NCI-H2107 treated with DMSO at 0.1 percent for 48 hours (cell line): ENCODE measurements at regions not wholly inside any gene's neighbourhood (a gene's known extent, or its start where the extent isn't known, plus 50 kb on each side); places are given as distances from the start of the nearest gene placed in this dataset.
"Not testable (repeated sequence)": the region's sequence is repeated elsewhere in the genome, so short reads cannot be mapped to it uniquely, and the experiment has no call there.

Experiments
- DNase-seq: peaks from one replicate; lab custom pipeline; 2025; ENCODE audit not compliant: unreplicated experiment; lab: John Stamatoyannopoulos, UW

- peak; percentile 84 for DNase-seq
Observed at GRCh38 chr17:37829592-37830123, 84.8 kb upstream of the HNF1B start.

GRCh38 chr17:37828651-37829124, 83.8 kb upstream of the HNF1B start:
- DNase-seq, result no peak

- DNase-seq, result no peak
Observed at GRCh38 chr17:37827905-37828650, 83.2 kb upstream of the HNF1B start.

GRCh38 chr17:37826497-37827430, 81.9 kb upstream of the HNF1B start:
- no peak for DNase-seq

GRCh38 chr17:37825851-37826250, 81.0 kb upstream of the HNF1B start:
- DNase-seq, result no peak

GRCh38 chr17:37824534-37825485, 80.0 kb upstream of the HNF1B start:
- no peak for DNase-seq

GRCh38 chr17:37823996-37824395, 79.1 kb upstream of the HNF1B start:
- no peak for DNase-seq

GRCh38 chr17:37820995-37821713, 76.3 kb upstream of the HNF1B start:
- no peak for DNase-seq

- DNase-seq, result no peak
Observed at GRCh38 chr17:37820313-37820994, 75.6 kb upstream of the HNF1B start.

GRCh38 chr17:37818689-37819088, 73.8 kb upstream of the HNF1B start:
- DNase-seq, result peak; percentile 73

- DNase-seq, result no peak
Observed at GRCh38 chr17:37816950-37817349, 72.1 kb upstream of the HNF1B start.

GRCh38 chr17:37815536-37815935, 70.7 kb upstream of the HNF1B start:
- DNase-seq, result no peak

- no peak for DNase-seq
Observed at GRCh38 chr17:37813751-37814150, 68.9 kb upstream of the HNF1B start.

GRCh38 chr17:37808846-37809245, 64.0 kb upstream of the HNF1B start:
- not testable (repeated sequence) for DNase-seq

- no peak for DNase-seq
Observed at GRCh38 chr17:37802712-37803416, 58.0 kb upstream of the HNF1B start.

- no peak for DNase-seq
Observed at GRCh38 chr17:37802061-37802595, 57.3 kb upstream of the HNF1B start.

- DNase-seq, result no peak
Observed at GRCh38 chr17:37801171-37801570, 56.3 kb upstream of the HNF1B start.

GRCh38 chr17:37797206-37797605, 52.3 kb upstream of the HNF1B start:
- DNase-seq, result no peak
